Right kidney (tissue), 1 donor: ENCODE measurements at regions not wholly inside any gene's neighbourhood (a gene's known extent, or its start where the extent isn't known, plus 50 kb on each side); places are given as distances from the start of the nearest gene placed in this dataset.
"Not testable (repeated sequence)": the region's sequence is repeated elsewhere in the genome, so short reads cannot be mapped to it uniquely, and the experiment has no call there.

Experiments used
- DNase-seq: peaks from one replicate; pipeline ENCODE4 v3.0.0-alpha.2; 2016

DNA sequence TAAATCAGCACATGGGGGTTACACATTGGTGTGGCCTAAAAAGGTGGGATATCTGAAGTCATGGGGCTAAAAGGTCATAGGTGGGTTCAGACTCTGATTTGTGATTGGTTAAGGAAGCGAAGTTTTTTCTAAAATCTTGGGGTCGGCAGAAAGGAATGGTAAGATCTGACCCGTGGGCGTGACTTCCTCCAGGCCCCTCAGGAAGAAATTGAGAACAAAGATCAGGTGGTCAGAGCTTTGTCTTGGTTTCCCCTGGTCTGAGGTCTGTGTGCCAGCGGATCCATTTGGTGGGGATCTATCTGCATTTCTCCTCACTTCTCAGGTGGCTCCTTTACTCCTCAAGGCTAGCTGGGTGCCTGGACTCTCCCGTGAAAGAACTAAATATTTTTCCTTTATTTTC, 302.8 kb downstream of the ABCC12 start:
- DNase-seq, result no peak

DNA sequence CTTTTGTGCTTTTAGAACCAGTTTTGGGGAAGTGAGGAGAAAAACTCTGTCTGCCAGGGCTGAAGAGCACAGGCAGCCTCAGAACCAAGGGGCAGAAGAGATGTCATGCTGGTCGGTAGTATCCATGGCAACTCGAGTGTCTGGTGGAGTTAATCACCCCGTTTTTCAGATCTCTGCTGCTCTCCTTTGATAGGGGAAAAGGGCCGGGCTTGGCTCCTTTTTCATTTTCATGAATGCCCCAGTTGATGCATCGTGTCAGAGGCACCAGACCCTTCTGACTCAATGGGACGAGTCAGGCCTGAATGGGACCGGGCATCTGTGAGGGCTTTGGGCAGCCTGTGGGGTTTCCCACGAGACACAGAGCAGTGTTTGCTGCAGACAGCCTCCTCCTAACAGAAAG, 304.6 kb downstream of the ABCC12 start:
- no peak for DNase-seq

DNA sequence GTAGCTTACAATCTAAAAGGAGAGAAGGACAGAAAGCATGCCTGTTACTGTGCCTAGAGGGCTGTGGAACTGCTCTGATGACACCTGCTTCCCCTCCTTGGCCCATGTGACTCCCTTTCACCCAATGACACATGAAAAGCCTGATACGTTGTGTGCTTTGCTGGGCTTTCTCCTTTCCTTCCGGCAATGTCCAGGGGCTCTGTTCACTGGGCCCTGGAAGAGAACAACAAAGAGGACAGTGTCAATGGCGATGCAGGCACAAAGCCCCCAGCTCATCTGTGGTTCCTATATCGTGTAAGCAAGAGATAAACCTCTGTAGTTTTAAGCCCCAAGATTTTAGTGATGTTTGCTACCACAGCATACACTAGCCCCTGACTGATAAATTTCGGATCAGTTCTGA, 306.1 kb downstream of the ABCC12 start:
- DNase-seq, result no peak

DNA sequence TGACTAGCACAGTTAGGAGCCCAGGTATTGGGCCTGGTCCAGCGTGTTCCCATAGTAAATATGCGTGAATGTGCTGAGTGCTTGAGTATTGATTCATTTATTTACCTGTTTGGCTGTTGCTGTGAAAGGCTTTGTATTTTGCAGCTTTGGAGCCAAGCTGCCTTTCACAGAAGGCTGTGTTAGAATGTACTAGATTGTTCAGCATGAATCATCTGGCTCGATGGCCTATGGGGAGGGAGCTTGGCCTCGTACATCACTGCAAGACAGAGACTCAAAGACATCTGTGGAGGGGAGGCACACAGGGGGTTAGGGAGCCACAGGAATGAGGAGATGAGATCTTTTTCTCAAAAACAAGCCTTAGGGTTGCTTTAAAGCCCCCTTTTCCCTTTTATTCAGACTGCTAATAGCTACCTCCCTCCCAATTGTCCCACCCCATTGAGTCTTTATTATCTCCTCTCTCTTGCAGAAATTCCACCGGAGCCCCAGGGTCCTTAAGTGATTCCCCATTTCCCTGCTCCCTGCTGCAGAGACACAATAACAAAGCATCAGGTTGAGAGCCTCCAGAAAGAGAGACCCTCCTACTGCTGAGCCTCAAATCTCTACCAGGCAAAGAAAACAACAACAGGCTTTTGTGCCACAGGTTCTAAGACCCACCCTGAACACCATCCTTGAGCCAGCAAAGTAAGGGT, 307.2 kb downstream of the ABCC12 start:
- DNase-seq, result no peak

DNA sequence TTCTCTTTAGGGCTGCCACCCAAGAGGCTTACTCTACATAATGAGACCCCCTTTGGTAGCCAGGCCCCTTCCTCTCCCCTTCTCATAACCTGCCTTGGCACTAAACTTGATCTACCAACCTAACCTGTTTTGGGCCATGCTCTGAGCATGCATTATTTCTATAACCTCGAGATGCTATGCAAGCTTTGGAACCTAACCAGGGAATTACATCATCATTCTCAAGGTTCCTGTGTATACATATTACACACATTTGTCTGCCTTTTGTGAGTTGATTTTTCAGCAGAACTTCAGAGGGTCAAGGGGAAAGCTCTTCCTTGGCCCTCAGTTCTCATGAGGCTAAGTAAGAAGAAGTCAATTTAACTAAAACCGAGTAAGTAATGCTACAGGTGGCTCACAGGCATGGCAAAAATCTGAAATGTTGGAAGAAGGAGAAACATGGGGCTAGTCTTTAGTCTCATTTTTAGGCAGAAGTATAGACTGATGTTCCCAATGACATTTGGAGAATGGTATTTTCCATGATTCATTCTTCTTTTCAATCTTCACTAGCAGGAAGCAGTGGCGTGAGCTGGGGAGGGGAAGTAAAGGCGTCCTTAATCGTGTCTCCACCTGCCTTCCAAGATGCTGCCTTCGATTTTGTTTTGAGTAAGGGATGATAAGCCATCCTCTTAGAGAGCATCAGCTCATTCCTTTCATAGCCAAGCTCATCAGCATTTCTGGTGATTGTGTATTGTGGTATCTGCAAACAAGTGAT, 308.4 kb downstream of the ABCC12 start:
- DNase-seq, result no peak

DNA sequence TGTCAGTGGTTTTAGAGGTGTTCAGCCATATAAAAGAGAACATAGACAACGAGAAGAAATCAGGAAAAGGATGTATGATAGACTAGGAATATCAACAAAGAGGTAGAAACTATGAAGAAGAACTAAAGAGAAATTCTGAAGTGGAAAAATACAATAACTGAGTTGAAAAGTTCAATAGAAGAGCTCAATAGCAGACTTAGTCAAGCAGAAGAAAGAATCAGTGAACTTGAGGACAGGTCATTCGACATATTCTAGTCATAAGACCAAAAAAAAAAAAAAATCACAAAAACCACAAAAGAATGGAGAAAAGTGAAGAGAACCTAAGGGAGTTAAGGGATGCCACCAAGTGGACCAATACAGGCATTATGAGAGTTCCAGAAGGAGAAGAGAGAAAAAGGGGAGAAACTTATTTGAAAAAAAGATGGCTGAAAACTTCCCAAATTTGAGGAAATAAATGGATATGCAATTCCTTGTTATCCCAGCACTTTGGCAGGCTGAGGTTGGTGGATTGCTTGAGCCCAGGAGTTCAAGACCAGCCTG, 321.2 kb downstream of the ABCC12 start:
- DNase-seq, result no peak

DNA sequence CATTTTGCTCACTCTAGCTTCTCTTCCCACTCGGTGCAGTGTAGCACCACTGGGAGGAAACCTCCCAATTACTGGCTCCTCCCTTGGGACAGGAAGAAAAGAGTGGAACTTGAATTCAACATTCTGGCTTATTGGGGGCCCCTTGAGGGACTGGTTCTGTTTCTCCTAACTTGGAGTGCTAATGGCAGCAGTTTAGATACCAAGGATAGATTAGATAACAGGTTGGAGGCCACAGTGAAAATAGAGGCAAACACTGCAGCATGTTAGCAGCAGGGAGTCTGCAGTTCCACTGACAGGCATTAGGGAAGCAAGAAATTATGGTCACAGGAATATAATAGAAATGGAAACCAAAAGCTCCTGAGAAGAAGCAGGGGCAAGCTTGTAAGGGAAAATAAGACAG, 322.0 kb downstream of the ABCC12 start:
- DNase-seq, result no peak

DNA sequence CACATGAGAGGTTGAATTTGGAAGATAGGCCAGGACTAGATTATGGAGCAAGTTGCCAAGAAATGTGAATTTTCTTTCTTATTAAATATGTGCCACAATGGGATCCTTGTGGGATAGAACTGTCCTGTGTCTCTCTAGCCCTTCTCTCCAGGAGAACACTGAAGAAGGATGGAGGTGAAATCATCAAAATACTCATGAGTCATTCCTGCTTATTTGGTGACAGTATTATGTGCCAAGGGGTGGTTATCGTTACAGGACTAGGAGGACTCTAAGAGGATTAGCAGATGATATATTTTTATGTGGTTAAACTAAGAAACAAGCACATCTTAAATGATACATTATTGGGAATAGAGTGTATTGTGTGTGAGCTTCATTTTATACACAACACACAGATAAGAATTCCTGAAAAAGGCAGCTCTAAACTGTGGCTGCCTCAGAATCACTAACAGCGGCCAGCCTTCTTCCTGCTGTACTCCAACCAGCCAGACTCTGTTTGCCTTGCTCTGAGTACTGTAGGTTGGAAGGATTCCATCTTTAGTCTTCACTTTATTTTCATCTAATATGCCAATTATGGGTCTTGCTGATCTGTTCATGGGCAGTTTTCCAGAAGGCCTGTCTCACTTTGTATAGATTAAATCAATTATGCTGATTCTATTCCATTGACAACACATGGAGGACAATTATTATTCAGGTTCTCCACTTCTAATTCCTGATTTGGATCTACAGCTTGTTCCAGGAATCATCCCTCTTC, 325.8 kb downstream of the ABCC12 start:
- no peak for DNase-seq

DNA sequence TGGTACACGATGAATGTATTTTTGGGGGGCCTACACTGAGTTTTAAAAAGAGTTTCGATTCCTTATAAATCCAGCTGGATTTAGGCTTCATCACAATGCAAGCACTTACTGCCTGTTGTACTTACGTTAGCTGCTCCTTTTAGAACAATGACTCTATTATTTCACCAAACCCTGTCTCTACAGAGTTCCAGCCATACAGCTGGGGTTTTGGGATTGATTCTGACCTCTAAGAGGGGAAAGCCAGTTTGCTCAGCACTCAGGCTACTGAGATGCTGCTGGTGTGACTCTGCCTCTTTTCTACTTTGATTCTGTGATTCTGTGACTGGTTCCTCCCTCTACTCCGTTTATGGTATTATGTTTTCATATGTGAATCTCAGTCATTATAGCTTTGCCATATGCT, 329.7 kb downstream of the ABCC12 start:
- no peak for DNase-seq

DNA sequence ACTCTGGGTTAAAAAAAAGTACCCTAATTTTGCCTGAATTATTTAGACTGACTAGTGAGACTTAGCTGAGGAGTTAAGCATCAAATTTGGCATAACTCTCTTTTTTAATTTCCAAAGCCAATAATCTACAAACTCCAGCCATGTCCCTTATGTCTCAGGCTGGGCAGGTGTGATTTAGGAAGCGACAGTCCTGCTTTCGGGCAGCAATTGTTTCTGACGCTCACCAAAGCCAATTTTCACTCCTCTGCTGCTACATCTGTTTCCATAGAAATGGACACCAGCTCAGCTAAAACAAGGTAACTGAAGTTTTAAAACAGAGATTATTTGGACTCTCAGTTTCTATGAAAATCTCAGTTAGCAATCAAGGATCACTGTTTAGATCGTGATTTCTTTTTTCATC, 338.7 kb downstream of the ABCC12 start:
- no peak for DNase-seq

DNA sequence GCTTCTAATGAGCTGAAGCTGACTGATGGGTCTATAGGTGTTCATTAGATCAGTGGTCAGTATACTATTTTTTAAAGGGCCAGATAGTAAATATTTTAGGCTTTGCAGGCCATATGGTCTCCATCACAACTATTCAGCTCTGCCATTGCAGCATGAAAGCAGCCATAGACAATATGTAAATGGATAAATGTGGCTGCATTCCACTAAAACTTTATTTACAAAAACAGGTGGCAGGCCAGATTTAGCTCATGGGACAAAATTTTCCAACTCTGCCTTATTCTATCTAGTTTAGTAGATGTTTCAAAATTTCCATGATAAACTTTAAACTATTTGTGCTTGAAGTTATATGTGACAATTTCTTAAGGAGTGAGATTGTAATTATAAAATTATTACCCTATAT, 339.3 kb downstream of the ABCC12 start:
- no peak for DNase-seq

DNA sequence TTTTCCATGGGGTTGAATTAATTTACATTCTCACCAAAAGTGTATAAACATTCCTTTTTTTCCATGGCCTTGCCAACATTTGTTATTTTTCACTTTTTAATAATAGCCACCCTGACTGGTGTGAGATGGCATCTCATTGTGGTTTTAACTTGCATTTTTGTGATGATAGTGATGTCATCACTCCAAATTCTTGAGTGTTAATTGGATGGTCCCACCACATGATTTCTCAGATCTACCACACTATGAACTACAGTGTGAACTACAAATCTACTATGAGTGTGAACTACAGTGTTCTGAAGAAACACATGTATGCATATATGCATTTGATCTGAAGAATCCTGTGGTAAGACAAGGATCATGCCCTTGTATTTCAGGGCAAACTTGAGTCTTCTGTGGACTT, 340.1 kb downstream of the ABCC12 start:
- no peak for DNase-seq

DNA sequence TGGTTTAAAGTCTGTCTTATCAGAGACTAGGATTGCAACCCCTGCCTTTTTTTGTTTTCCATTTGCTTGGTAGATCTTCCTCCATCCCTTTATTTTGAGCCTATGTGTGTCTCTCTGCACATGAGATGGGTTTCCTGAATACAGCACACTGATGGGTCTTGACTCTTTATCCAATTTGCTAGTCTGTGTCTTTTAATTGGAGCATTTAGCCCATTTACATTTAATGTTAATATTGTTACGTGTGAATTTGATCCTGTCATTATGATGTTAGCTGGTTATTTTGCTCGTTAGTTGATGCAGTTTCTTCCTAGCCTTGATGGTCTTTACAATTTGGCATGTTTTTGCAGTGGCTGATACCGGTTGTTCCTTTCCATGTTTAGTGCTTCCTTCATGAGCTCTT, 344.0 kb downstream of the ABCC12 start:
- DNase-seq, result not testable (repeated sequence)

DNA sequence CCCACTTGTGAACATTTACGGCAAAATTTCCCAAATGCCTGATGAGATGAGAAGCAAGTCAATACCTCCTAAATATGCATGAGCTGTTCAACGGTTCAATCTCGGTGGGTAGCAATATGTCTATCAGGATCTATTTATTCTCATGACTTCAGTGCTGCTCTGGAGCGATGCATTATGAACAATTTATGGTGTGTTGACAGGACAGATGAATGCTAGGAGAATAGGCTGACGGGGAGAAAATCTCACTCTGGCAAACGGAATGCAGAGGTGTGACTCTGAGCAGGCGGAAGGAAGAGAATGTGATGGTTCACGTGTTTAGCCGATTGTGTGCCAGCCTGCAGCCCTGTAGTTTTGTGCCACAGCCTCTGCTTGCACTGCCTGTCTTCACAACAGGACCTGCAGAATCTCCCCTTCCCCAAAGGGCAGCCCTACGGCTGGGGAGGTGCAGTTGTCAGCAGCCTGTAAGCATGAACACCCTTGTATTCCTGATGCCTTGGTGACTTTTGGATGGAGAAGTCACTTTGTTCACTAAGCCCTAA, 345.2 kb downstream of the PHKB start:
- no peak for DNase-seq

DNA sequence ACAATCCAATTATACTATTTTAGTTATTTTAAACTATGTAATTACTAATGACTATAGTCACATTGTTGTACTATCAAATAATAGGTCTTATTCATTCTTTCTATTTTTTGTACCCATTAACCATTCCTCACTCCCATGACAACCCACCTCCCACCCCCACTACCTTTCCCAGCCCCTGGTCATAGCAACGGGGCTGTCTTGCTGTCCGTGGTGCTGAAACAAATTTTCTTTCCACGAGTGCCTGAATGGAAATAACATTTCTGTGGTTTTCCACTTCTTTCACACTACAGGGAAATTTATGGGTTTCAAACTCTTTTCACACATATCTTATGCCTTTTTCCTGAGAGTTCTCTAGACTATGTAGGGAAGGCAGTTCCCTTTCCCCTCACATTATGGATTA, 326.6 kb downstream of the PHKB start:
- DNase-seq, result no peak

DNA sequence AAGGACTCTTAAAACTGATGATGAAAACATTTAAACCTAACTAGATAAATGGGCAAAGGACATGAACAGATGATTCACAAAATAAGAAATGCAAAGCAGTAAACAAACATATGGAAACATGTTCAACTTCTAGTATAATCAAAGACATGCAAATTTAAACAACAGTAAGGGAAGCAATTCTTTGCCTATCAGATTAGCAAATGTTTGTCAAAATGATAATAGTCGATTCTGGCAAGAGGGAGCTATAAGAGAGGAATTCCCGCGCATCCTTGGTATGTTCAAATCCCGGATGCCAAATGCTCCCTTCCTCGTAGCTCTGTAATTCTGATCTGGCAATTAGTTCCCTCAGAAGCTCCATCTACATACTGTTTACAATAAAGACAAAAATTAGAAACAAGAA, 320.5 kb downstream of the PHKB start:
- DNase-seq, result no peak

DNA sequence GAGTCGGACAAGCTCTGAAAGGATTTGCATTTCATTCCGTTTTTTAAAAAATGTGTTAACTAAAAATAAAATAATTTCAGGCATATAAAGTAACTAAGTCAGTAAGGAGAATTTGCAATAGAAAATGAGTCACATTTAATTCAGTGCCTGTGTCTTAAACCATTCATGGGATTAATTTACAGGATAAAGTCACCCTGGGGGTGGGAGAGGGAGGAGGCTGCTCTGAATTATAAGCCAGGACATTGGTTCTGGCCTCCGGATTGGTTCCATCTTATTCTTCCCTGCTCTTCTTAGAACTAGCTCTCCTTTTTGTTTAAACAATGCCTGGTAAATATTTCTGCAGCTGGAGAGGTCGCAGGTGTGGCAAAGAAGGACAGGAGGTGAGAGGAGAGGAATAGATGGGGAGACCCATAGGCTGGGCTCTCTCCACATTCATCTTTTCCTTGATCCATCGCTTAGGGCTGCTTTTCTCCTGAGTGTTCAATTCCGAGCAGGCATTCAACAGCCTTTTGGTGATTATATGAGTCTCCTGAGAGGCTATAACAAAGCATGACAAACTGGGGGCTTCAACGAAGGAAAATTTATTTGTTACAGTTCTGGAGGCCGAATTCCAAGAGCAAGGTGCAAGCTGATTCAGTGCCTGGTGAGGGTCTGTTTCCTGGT, 319.2 kb downstream of the PHKB start:
- DNase-seq, result no peak

DNA sequence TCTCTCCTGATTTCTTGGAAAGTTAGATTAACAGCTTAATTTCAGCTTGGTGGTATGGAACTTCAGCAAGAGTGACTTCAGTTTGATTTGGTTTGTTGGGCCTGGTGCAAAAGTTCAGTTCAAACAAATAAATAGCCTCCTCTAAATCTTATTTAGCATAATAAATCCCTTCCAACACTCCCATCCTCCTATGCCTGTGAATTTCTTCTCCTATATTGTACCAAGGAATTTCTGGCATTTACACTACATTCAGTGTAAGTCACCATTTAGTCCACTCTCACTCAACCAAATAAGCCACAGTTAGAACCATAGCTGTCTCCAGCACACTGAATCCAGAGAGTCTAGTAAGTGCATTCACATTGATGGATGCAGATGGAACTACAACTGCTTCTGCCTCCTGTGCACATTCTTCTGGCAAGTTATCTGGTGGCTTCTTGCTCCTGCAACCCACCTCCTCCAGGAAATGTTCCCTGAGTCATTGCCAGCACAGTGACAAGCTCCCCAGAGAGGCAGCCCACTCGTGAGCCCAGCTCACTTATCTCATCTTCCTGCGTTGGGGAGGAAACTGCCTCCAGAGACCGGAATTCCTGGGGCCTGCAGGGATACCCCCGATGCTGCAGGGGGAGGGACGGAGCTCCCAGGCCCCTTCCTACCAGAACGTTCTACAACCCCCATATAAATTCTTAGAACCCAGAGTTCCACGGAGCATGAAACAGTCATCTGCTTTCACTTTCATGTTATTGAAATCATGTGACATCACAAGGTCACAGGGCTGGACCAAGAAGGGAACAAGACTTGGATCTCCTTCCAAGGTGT, 318.3 kb downstream of the PHKB start:
- no peak for DNase-seq

DNA sequence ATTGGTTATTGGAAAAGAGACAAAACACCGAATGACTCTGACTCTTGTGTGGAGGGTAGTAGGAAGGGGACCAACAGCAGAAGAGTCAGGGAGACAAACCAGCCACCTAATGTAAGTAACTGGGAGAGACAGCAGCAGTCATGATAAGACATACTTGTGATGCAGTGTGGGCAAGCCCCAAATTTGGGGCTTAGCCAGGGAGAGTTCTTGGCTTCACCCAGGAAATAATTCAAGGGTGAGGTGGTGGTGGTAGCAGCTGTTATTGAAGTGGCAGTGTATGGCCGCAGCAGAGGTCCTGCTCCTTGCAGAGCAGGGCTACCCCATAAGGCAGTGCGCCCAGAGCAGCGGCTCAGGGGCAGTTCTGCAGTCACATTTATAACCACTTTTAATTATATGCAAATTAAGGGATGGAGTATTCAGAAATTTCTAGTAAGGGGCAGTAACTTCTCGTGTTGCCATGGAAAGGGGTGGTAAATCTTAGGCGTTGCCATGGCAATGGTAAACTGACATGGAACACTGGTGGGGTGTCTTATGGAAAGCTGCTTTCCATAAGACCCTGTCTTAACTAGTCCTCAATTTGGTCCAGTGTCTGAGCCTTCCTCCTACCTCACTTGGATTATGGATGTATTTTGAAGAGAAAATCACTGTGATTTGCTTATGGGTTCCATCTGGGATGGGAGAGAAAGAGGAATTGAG, 317.1 kb downstream of the PHKB start:
- no peak for DNase-seq

DNA sequence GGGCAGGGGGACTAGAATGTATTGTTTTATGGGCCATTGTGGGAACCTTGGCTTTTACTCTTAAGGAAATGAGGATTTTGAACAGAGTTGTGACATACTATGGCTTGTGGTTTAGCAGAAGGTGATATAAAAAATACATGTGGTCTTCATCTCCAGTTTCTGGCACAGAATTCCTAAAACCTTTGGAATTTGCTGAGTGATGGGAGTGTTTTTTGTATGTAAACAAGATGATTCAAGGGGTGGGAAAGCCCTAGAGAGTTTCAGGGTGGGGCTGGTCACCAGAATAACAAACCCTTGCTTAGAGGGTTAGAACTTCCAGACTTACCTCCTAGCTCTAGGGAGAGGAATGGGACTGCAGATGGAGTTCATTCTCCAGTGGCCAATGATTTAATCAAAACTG, 316.1 kb downstream of the PHKB start:
- no peak for DNase-seq

DNA sequence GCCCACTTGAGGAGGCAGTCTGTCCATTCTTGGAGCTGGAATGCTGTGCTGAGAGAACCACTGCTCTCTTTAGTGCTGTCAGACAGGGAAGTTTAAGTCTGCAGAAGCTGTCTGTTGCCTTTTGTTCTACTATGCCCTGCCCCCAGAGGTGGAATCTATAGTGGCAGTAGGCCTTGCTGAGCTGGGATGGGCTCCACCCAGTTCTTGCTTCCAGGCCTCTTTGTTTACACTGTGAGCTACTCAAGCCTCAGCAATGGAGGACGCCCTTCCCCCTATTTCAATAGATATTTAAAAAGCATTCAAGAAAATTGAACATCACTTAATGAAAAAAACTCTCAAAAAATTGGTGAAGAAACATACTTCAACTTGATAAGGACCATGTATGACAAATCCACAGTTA, 313.5 kb downstream of the PHKB start:
- no peak for DNase-seq
